B cell (primary cell): ENCODE measurements at regions not wholly inside any gene's neighbourhood (a gene's known extent, or its start where the extent isn't known, plus 50 kb on each side); places are given as distances from the start of the nearest gene placed in this dataset.

Experiments
- ATAC-seq: fragments of 200-7000 bp; cut with Tn5 transposase; one replicate; pipeline ENCODE4 v1.10.0; 2021; ENCODE audit warnings: low read depth, mild to moderate bottlenecking, moderate number of reproducible peaks, moderate library complexity
- CTCF ChIA-PET: fragments of 350-600 bp; sonication (Branson Sonifier 250); formaldehyde crosslinking; loops from one replicate; lab custom pipeline; 2021; ENCODE audit warnings: antibody characterized with exemption, inconsistent platforms; lab: Charles Lee
- POLR2A ChIA-PET: fragments of 350-600 bp; sonication (Branson Sonifier 250); formaldehyde crosslinking; loops from one replicate; lab custom pipeline; 2021; ENCODE audit warnings: antibody characterized with exemption; lab: Charles Lee
- DNase-seq: peaks from one replicate; pipeline ENCODE4 v3.0.0; 2013
- H2AFZ ChIP-seq: 2 replicates; pipeline ENCODE4 v1.6.1; 2012; ENCODE audit warnings: mild to moderate bottlenecking, low read depth, low read length; ENCODE audit not compliant: insufficient read depth, poor library complexity, severe bottlenecking
- H3K27ac ChIP-seq, 2 donors: 1 replicate in 1 of 2; 2 replicates in 1 of 2; pipeline ENCODE4 v1.5.1; 2012 to 2013; ENCODE audit warnings: low read length in 2 of 2, mild to moderate bottlenecking in 2 of 2, moderate library complexity in 1 of 2
- H3K27me3 ChIP-seq, 4 experiments: fragments of 200-600 bp in 1 of 4; sonication (generic) in 1 of 4; replicated peaks in 1 of 4; 1 replicate in 2 of 4; 2 replicates in 2 of 4; pipeline versions ENCODE4 v1.6.1 to v1.7.0; 2013 to 2016; ENCODE audit warnings: low read length in 3 of 4, mild to moderate bottlenecking in 2 of 4, mixed read lengths in 1 of 4, moderate library complexity in 1 of 4; ENCODE audit not compliant: insufficient read depth in 4 of 4, control insufficient read depth in 3 of 4; ENCODE audit errors: control extremely low read depth in 1 of 4
- H3K36me3 ChIP-seq, 2 experiments: replicated peaks in 1 of 2; 1 replicate in 1 of 2; 2 replicates in 1 of 2; pipeline versions ENCODE4 v1.6.1 to v1.7.1; 2013; ENCODE audit warnings: low read length in 1 of 2; ENCODE audit not compliant: insufficient read depth in 2 of 2, control insufficient read depth in 1 of 2; ENCODE audit errors: control extremely low read depth in 1 of 2, extremely low read depth in 1 of 2
- H3K4me1 ChIP-seq, 2 donors: fragments of 200-600 bp in 1 of 2; sonication (generic) in 1 of 2; 1 replicate in 1 of 2; 2 replicates in 1 of 2; pipeline versions ENCODE4 v1.5.1 to v1.6.1; 2013 to 2017; ENCODE audit warnings: low read length in 2 of 2; ENCODE audit not compliant: control insufficient read depth in 2 of 2, insufficient read depth in 2 of 2
- H3K4me2 ChIP-seq: replicated peaks from 2 replicates; pipeline ENCODE3; 2012; ENCODE audit warnings: mild to moderate bottlenecking, low read depth, low read length; ENCODE audit not compliant: poor library complexity, severe bottlenecking
- H3K4me3 ChIP-seq, 5 experiments: fragments of 200-600 bp in 1 of 5; sonication (generic) in 1 of 5; 1 replicate in 3 of 5; 2 replicates in 2 of 5; pipeline versions ENCODE4 v1.5.1 to v1.7.0; 2011 to 2016; ENCODE audit warnings: low read length in 4 of 5, mild to moderate bottlenecking in 4 of 5, low read depth in 2 of 5, control low read depth in 1 of 5, moderate library complexity in 1 of 5; ENCODE audit not compliant: insufficient read depth in 1 of 5; ENCODE audit errors: control extremely low read depth in 1 of 5, extremely low read depth in 1 of 5
- H3K79me2 ChIP-seq: fragments of 200-600 bp; sonication (generic); one replicate; pipeline ENCODE4 v1.6.0; 2016; ENCODE audit warnings: low read length; ENCODE audit not compliant: control insufficient read depth, insufficient read depth
- H3K9ac ChIP-seq: fragments of 200-600 bp; sonication (generic); 2 replicates; pipeline ENCODE4 v1.6.1; 2017; ENCODE audit warnings: mild to moderate bottlenecking, low read length, moderate library complexity
- H3K9me3 ChIP-seq, 3 donors: one replicate each; pipeline versions ENCODE4 v1.6.1 to v1.7.1; 2013; ENCODE audit warnings: low read length in 2 of 3; ENCODE audit not compliant: control insufficient read depth in 2 of 3, insufficient read depth in 1 of 3; ENCODE audit errors: control extremely low read depth in 1 of 3
- H4K20me1 ChIP-seq: 2 replicates; pipeline ENCODE4 v1.6.0; 2012; ENCODE audit warnings: mild to moderate bottlenecking, low read length; ENCODE audit not compliant: insufficient read depth, control insufficient read depth, poor library complexity, severe bottlenecking
- H3K27ac Mint-ChIP-seq: one replicate; pipeline ENCODE4 v1.8.0; 2021; ENCODE audit warnings: mixed read lengths
- H3K27me3 Mint-ChIP-seq: one replicate; pipeline ENCODE4 v1.8.0; 2021; ENCODE audit warnings: mixed read lengths
- H3K4me1 Mint-ChIP-seq: one replicate; pipeline ENCODE4 v1.8.0; 2021; ENCODE audit warnings: mixed read lengths
- H3K4me3 Mint-ChIP-seq: one replicate; pipeline ENCODE4 v1.8.0; 2021; ENCODE audit warnings: mixed read lengths
- H3K9me3 Mint-ChIP-seq: one replicate; pipeline ENCODE4 v1.8.0; 2022; ENCODE audit warnings: mixed read lengths; ENCODE audit not compliant: insufficient read depth
- EZH2 ChIP-seq: IDR thresholded peaks from 2 replicates; pipeline ENCODE4 v1.6.1; 2012; ENCODE audit warnings: borderline replicate concordance, low read depth, mild to moderate bottlenecking, moderate library complexity, low read length; ENCODE audit not compliant: insufficient read depth, poor library complexity, severe bottlenecking
- WGBS: methylation state at CpG from one replicate; pipeline ENCODE4 v1.1.5; 2013; ENCODE audit warnings: missing lambda C conversion rate; ENCODE audit not compliant: insufficient coverage; 5-methylcytosine and 5-hydroxymethylcytosine counted together
- intact Hi-C: fragments of 100-400 bp; cut with micrococcal nuclease; formaldehyde crosslinking; loops from one replicate; pipeline ENCODE4 v1.10.0; 2022
- TF ChIP-seq, protein P1 (sequence below): fragments of 200-600 bp; IDR thresholded peaks from one replicate; pipeline ENCODE4 v1.8.0; 2022; ENCODE audit warnings: antibody characterized with exemption, mild to moderate bottlenecking

DNA sequence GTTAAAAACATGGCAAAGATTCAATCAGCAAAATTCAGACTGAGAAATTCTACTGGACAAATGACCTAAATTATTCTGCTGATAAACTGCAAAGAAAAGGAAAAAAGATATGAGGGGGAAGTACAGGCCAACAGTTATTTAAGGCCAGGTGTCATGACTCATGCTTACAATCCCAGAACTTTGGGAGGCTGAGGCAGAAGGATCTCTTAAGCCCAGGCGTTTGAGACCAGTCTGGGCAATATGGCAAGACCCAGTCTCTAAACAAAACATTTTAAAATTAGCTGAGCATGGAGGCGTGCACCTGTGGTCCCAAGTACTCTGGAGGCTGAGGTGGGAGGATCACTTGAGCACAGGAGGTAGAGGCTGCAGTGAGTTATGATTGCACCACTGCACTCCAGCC lies 91.8 kb upstream of the USP15 start:
- Histone ChIP-seq H3K9ac (no peak overlapping the region), H4K20me1 (no peaks in the 10 kb centered on the region), H3K27ac (no peak overlapping the region), H3K36me3 (no peaks in the 10 kb centered on the region), H3K4me1 (no peaks in the 10 kb centered on the region), H3K4me2 (no peak overlapping the region), H3K79me2 (no peaks in the 10 kb centered on the region), H2AFZ (no peak overlapping the region), H3K9me3 (no peaks in the 10 kb centered on the region), H3K4me3 (no peak overlapping the region), H3K27me3 (peaks cover 0 to 2% (median 0%) of the 10 kb centered on the region in 4 experiments)
- ATAC-seq, result no peak
- Mint-ChIP-seq H3K4me1 (no peaks in the 10 kb centered on the region), H3K4me3 (no peak overlapping the region), H3K27me3 (peaks cover 24% of the 10 kb centered on the region), H3K27ac (no peak overlapping the region), H3K9me3 (no peaks in the 10 kb centered on the region)
- no peak for DNase-seq
- POLR2A ChIA-PET, result no interaction called here
- CTCF ChIA-PET, result no interaction called here
- TF ChIP-seq, protein P1, sequence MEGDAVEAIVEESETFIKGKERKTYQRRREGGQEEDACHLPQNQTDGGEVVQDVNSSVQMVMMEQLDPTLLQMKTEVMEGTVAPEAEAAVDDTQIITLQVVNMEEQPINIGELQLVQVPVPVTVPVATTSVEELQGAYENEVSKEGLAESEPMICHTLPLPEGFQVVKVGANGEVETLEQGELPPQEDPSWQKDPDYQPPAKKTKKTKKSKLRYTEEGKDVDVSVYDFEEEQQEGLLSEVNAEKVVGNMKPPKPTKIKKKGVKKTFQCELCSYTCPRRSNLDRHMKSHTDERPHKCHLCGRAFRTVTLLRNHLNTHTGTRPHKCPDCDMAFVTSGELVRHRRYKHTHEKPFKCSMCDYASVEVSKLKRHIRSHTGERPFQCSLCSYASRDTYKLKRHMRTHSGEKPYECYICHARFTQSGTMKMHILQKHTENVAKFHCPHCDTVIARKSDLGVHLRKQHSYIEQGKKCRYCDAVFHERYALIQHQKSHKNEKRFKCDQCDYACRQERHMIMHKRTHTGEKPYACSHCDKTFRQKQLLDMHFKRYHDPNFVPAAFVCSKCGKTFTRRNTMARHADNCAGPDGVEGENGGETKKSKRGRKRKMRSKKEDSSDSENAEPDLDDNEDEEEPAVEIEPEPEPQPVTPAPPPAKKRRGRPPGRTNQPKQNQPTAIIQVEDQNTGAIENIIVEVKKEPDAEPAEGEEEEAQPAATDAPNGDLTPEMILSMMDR, result no peak
- TF ChIP-seq EZH2, result no peak
- WGBS, result no CpG with 5 or more reads among the region's 2 CpGs
- intact Hi-C loops, result no loop called here

- H3K4me1 ChIP-seq, result no peaks in the 10 kb centered on the region
- H3K27me3 ChIP-seq, result peaks cover 0 to 2% (median 0%) of the 10 kb centered on the region in 4 experiments
- H3K36me3 ChIP-seq, result no peaks in the 10 kb centered on the region
- Mint-ChIP-seq H3K4me1 (no peaks in the 10 kb centered on the region), H3K27ac (no peak overlapping the region), H3K27me3 (peaks cover 25% of the 10 kb centered on the region), H3K9me3 (no peaks in the 10 kb centered on the region), H3K4me3 (no peak overlapping the region)
- CTCF ChIA-PET, result no interaction called here
- no peak for DNase-seq
- 100% methylated on average over 1 of the region's 1 CpG for WGBS
- no peak overlapping the region for H2AFZ ChIP-seq
- H4K20me1 ChIP-seq, result no peaks in the 10 kb centered on the region
- intact Hi-C loops, result no loop called here
- no peaks in the 10 kb centered on the region for H3K79me2 ChIP-seq
- H3K9me3 ChIP-seq, result no peaks in the 10 kb centered on the region
- H3K27ac ChIP-seq, result no peak overlapping the region
- H3K4me3 ChIP-seq, result no peak overlapping the region
- no peak for ATAC-seq
- H3K9ac ChIP-seq, result no peak overlapping the region
- POLR2A ChIA-PET, result no interaction called here
- no peak overlapping the region for H3K4me2 ChIP-seq
- TF ChIP-seq, protein P1, result no peak
- TF ChIP-seq EZH2, result no peak
These were observed 90.0 kb upstream of the USP15 start for GRCh38 chr12:62170241-62170640.
